GM10266 (cell line): ENCODE measurements at regions not wholly inside any gene's neighbourhood (a gene's known extent, or its start where the extent isn't known, plus 50 kb on each side); places are given as distances from the start of the nearest gene placed in this dataset.

Source experiments
- DNase-seq: peaks from one replicate; pipeline ENCODE4 v3.0.0; 2012; ENCODE audit errors: extremely low spot score
- TF ChIP-seq, protein P1 (sequence below): IDR thresholded peaks from 2 replicates; pipeline ENCODE4 v1.5.1; 2012; ENCODE audit warnings: mild to moderate bottlenecking, low read depth; ENCODE audit not compliant: control insufficient read depth, insufficient read depth; ENCODE audit errors: missing control alignments

DNA sequence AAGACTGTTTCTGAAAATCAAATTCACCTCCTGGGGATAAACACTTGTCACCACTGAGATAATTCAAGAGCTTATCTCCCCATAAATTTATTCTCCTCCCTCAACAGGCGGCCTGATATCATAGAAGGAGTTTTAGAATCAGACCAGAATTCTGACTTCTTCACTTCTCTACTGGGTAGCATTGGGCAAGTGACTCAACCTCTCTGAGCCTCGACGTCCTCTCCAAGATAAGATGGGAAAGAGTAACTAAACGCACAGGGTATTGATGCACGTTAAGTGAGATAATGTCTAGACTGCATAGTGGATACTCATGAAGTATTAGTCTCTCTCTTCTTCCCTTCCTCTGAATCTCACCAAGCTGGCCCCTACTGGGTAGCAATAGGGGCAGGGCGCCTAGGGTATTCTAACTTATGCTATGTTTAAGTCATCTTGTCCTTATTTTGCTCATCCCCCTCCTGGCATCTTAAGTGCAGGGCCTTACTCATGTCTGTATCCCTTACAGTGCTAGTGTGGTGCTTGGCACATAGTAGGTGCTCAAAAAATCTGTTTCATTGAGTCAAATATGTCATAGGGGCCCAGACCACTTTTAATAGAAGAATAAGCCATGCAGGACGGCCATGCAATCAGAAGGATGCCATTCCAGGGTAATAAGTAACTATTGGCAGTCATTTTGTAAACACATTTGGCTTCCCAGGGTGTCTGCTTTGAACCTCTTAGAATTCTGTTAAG lies 476.4 kb upstream of the CCL2 start:
- DNase-seq = no peak
- TF ChIP-seq, protein P1, sequence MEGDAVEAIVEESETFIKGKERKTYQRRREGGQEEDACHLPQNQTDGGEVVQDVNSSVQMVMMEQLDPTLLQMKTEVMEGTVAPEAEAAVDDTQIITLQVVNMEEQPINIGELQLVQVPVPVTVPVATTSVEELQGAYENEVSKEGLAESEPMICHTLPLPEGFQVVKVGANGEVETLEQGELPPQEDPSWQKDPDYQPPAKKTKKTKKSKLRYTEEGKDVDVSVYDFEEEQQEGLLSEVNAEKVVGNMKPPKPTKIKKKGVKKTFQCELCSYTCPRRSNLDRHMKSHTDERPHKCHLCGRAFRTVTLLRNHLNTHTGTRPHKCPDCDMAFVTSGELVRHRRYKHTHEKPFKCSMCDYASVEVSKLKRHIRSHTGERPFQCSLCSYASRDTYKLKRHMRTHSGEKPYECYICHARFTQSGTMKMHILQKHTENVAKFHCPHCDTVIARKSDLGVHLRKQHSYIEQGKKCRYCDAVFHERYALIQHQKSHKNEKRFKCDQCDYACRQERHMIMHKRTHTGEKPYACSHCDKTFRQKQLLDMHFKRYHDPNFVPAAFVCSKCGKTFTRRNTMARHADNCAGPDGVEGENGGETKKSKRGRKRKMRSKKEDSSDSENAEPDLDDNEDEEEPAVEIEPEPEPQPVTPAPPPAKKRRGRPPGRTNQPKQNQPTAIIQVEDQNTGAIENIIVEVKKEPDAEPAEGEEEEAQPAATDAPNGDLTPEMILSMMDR = peak; percentile 7

DNA sequence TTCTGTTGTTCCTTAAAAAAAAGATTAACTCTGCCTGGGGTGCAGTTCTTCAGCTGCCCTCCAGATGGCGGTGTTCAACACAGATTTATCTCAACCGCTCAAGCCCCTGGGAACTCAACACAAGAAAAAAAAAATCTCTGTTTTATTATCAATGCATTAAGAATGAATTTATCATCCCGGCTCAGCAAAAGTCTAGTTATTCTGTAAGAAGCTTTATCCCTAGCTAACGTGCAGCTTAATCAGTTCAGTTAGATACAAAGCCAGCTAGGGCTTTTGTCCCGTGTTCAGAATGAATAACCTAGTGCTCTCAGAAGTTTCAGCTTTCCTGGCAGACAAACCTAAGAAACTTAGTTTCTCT lies 475.9 kb upstream of the CCL2 start:
- TF ChIP-seq, protein P1 = peak; percentile 88
- peak; percentile 45 for DNase-seq

DNA sequence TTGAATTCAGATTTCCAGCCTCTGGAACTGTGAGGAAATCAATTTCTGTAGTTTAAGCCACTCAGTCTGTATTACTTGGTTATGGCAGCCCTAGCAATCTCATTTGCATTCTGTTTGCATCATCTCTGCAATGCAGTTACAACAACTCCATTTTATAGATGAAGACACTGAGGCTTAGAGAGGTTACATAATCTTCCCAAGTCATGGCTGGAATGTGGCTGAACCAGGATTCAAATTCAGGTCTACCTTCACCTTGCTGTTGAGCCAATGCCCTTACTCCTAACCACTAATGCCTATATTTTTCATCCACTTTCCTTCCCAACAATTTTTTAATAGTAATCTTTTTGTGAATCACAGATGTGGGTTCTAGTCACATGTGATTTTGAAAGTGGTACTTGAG lies 469.8 kb upstream of the CCL2 start:
- DNase-seq = no peak
- TF ChIP-seq, protein P1 = no peak

DNA sequence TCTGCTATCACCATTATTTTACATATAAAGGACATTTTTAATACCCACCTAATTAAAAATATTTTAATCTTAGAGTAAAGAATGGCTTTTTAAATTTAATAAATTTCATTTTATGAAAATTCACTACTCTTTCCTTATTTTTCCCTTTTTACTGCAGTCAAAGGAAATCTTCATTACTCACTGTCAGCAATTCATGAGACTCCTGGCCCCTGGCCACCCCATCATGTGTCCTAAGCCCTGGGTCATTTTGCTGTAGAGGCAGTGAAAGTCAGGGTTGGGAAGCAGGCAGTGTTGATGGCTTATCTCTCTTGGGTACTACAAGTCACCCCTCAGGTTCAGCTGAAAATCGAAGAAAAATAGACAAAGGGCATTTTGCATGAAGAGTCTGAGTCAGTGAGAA lies 468.6 kb upstream of the CCL2 start:
- no peak for DNase-seq
- TF ChIP-seq, protein P1 = no peak

DNA sequence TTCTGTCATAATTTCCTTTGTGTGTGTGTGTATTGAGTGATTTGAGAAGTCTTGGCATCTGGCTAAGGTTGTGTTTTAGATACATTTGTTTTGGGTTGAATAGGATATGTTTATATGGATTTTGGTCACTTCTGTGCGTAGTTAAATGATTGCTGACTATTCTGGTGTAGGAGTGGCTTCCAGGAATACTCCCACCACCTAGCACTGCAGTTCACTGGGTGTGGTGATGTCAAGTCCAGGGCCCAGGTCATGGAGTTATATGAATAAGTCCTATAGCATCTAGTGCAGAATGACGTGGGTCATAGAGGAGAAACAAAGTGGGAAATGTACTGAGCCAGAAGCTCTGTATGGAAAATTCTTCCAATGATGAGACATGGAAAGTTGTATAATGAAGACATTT lies 465.4 kb upstream of the CCL2 start:
- no peak for DNase-seq
- TF ChIP-seq, protein P1 = no peak

DNA sequence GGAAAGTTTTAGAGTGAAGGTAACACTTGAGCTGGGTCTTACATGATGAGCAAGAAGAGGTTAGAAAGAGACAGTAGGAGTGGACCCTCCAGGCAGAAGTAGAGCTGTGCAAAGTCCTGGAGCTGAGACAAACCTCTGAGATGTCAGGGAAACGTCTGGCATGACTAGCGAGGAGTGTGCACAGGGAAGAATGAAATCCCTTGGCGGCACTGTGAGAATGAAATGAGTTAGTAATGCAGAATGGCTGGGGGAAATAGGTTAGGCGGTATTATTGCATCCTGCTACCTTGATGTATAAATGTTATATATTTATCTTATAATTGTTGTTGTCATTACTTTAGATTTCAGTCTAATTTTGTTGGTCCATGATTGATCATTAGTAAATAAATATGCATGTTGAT lies 457.9 kb upstream of the CCL2 start:
- no peak for DNase-seq
- TF ChIP-seq, protein P1 = no peak

DNA sequence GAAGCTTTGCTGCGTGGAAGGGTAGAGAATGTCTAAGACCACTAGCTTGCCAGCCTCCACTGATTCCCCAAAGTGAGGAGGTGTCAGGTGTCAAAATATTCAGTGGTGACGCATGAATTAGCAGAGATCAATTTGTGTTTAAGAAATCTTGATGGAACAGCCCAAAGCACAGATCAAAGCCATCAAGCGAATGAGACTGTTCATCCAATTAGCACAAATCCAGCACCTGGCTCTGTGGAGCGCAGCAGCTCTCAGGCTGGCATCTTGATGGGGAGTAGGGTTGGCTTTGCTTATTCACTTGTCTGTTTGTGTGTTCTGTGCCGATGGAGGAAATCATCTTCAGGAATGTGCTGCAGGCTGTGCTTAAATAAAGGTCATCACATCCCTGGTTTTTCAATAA lies 456.8 kb upstream of the CCL2 start:
- no peak for DNase-seq
- TF ChIP-seq, protein P1 = no peak
